ENCODE measurements at regions not wholly inside any gene's neighbourhood (a gene's known extent, or its start where the extent isn't known, plus 50 kb on each side); places are given as distances from the start of the nearest gene placed in this dataset.
"Not testable (repeated sequence)": the region's sequence is repeated elsewhere in the genome, so short reads cannot be mapped to it uniquely, and the experiment has no call there.

GRCh38 chr9:78678877-78679276 is 382.0 kb downstream of the PSAT1 start:
- in situ Hi-C loops (cut with HindIII; ENCODE audit: low pct_ligation_motif_present, low pct_unique_long_range_greater_than_20kb, low sequenced_read_pairs): no loop called here
- DNase-seq: no peak

- in situ Hi-C loops (cut with HindIII; ENCODE audit: low pct_ligation_motif_present, low pct_unique_long_range_greater_than_20kb, low sequenced_read_pairs): no loop called here
- DNase-seq: no peak
Measured at GRCh38 chr9:78680196-78680595, 383.3 kb downstream of the PSAT1 start.

GRCh38 chr9:78682216-78682615 is 385.3 kb downstream of the PSAT1 start:
- no peak for DNase-seq
- in situ Hi-C loops (cut with HindIII; ENCODE audit: low pct_ligation_motif_present, low pct_unique_long_range_greater_than_20kb, low sequenced_read_pairs): no loop called here

- no peak for DNase-seq
- in situ Hi-C loops (cut with HindIII; ENCODE audit: low pct_ligation_motif_present, low pct_unique_long_range_greater_than_20kb, low sequenced_read_pairs): no loop called here
Measured at GRCh38 chr9:78685471-78685870, 388.5 kb downstream of the PSAT1 start.

- no peak for DNase-seq
Measured at GRCh38 chr9:78688796-78689195, 391.9 kb downstream of the PSAT1 start.

GRCh38 chr9:78691542-78691941 is 394.6 kb downstream of the PSAT1 start:
- in situ Hi-C loops (cut with HindIII; ENCODE audit: low pct_ligation_motif_present, low pct_unique_long_range_greater_than_20kb, low sequenced_read_pairs): no loop called here
- no peak for DNase-seq

More at GRCh38 chr9:78688796-78689195, 391.9 kb downstream of the PSAT1 start:
- in situ Hi-C loops (cut with HindIII; ENCODE audit: low pct_ligation_motif_present, low pct_unique_long_range_greater_than_20kb, low sequenced_read_pairs): no loop called here

- no peak for DNase-seq
- in situ Hi-C loops (cut with HindIII; ENCODE audit: low pct_ligation_motif_present, low pct_unique_long_range_greater_than_20kb, low sequenced_read_pairs): no loop called here
Measured at GRCh38 chr9:78692871-78693270, 395.9 kb downstream of the PSAT1 start.

- no peak for DNase-seq
- in situ Hi-C loops (cut with HindIII; ENCODE audit: low pct_ligation_motif_present, low pct_unique_long_range_greater_than_20kb, low sequenced_read_pairs): no loop called here
Measured at GRCh38 chr9:78694974-78695373, 398.0 kb downstream of the PSAT1 start.

- DNase-seq: no peak
- in situ Hi-C loops (cut with HindIII; ENCODE audit: low pct_ligation_motif_present, low pct_unique_long_range_greater_than_20kb, low sequenced_read_pairs): no loop called here
Measured at GRCh38 chr9:78695519-78695918, 398.6 kb downstream of the PSAT1 start.

- in situ Hi-C loops (cut with HindIII; ENCODE audit: low pct_ligation_motif_present, low pct_unique_long_range_greater_than_20kb, low sequenced_read_pairs): no loop called here
Measured at GRCh38 chr9:78697618-78698017, 400.7 kb downstream of the PSAT1 start.

GRCh38 chr9:78698371-78698770 is 401.4 kb downstream of the PSAT1 start:
- in situ Hi-C loops (cut with HindIII; ENCODE audit: low pct_ligation_motif_present, low pct_unique_long_range_greater_than_20kb, low sequenced_read_pairs): no loop called here
- no peak for DNase-seq

More at GRCh38 chr9:78697618-78698017, 400.7 kb downstream of the PSAT1 start:
- DNase-seq: no peak

GRCh38 chr9:78699217-78699616 is 402.3 kb downstream of the PSAT1 start:
- in situ Hi-C loops (cut with HindIII; ENCODE audit: low pct_ligation_motif_present, low pct_unique_long_range_greater_than_20kb, low sequenced_read_pairs); DNase-seq: not testable (repeated sequence)

GRCh38 chr9:78704153-78704552 is 407.2 kb downstream of the PSAT1 start:
- in situ Hi-C loops (cut with HindIII; ENCODE audit: low pct_ligation_motif_present, low pct_unique_long_range_greater_than_20kb, low sequenced_read_pairs); DNase-seq: not testable (repeated sequence)

GRCh38 chr9:78707080-78707479 is 410.2 kb downstream of the PSAT1 start:
- DNase-seq: no peak
- in situ Hi-C loops (cut with HindIII; ENCODE audit: low pct_ligation_motif_present, low pct_unique_long_range_greater_than_20kb, low sequenced_read_pairs): no loop called here

- in situ Hi-C loops (cut with HindIII; ENCODE audit: low pct_ligation_motif_present, low pct_unique_long_range_greater_than_20kb, low sequenced_read_pairs): no loop called here
- DNase-seq: no peak
Measured at GRCh38 chr9:78707481-78707991, 410.6 kb downstream of the PSAT1 start.

GRCh38 chr9:78712903-78713613 is 416.1 kb downstream of the PSAT1 start:
- DNase-seq: no peak
- in situ Hi-C loops (cut with HindIII; ENCODE audit: low pct_ligation_motif_present, low pct_unique_long_range_greater_than_20kb, low sequenced_read_pairs): no loop called here

GRCh38 chr9:78713614-78714405 is 416.9 kb downstream of the PSAT1 start:
- DNase-seq: no peak
- in situ Hi-C loops (cut with HindIII; ENCODE audit: low pct_ligation_motif_present, low pct_unique_long_range_greater_than_20kb, low sequenced_read_pairs): no loop called here

GRCh38 chr9:78714576-78714975 is 417.7 kb downstream of the PSAT1 start:
- in situ Hi-C loops (cut with HindIII; ENCODE audit: low pct_ligation_motif_present, low pct_unique_long_range_greater_than_20kb, low sequenced_read_pairs): no loop called here
- DNase-seq: no peak

- DNase-seq; in situ Hi-C loops (cut with HindIII; ENCODE audit: low pct_ligation_motif_present, low pct_unique_long_range_greater_than_20kb, low sequenced_read_pairs): not testable (repeated sequence)
Measured at GRCh38 chr9:78719029-78719428, 422.1 kb downstream of the PSAT1 start.

- in situ Hi-C loops (cut with HindIII; ENCODE audit: low pct_ligation_motif_present, low pct_unique_long_range_greater_than_20kb, low sequenced_read_pairs): no loop called here
- no peak for DNase-seq
Measured at GRCh38 chr9:78724896-78725295, 428.0 kb downstream of the PSAT1 start.
